ENCODE measurements at regions not wholly inside any gene's neighbourhood (a gene's known extent, or its start where the extent isn't known, plus 50 kb on each side); places are given as distances from the start of the nearest gene placed in this dataset.

DNA sequence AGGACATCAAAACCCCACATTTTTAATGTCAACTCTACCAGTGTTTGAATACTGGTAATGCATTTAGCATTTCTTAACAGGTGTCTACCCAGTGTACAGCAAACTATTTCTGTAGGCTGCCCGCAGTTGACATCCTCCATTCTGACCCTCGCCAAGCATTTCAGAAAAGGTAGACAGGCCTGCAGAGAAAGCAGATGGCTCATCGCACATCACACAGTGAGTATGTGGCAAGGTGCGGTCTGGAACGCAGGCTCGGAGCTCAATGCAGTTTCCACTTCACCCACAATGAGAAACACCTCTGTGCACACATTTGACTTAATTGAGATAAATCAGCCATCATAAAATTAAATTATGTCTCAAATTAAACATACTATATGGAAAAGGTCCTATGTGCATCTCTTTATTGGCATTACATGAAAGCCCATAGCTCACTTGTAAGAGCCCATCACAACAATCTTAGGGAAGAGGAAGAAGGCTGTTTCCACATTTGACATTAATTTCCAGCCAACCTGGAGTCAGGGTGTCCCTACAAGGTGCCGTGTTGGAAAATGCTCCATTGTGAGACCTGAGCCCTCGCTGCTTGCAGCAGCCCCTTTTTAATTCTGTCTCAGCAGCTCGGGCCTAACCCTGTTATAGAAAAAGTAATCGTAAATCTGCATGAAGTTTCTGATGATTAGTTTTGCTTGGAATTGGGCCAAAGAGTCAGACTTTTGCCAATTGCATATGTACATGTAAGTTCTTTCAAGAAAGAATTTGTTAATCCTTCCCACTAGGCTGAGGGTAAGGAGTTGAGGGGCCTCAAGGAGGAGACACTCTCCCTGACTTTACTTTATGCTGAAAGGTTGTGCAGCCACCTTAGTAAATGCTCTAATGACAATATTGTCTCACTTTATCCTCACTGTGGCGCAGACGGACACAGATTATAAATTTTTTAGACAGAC, 378.7 kb upstream of the DYNLRB2 start:
- no peak for TF ChIP-seq POLR2A (IDR thresholded peaks at IDR 0.05)
- TF ChIP-seq CTCF (IDR thresholded peaks at IDR 0.05) = no peak
